ENCODE measurements at regions not wholly inside any gene's neighbourhood (a gene's known extent, or its start where the extent isn't known, plus 50 kb on each side); places are given as distances from the start of the nearest gene placed in this dataset.

GRCh38 chr6:91718198-91718597, 1131.3 kb upstream of the MAP3K7 start:
- H3F3A ChIP-seq (ENCODE audit: insufficient read depth, low read depth): no peaks in the 10 kb centered on the region
- H3K9me2 ChIP-seq (ENCODE audit: insufficient read depth): no peaks in the 10 kb centered on the region
- H2AFZ ChIP-seq: no peak overlapping the region
- no peak overlapping the region for H3K4me2 ChIP-seq
- peaks cover 10% of the 10 kb centered on the region for H3K4me1 ChIP-seq (replicated peaks; ENCODE audit: insufficient read depth)
- no peak for DNase-seq
- no peaks in the 10 kb centered on the region for H3K9me3 ChIP-seq (ENCODE audit: insufficient read depth, low read depth)
- H3K4me3 ChIP-seq: no peak overlapping the region
- CTCF ChIA-PET: no interaction called here
- TF ChIP-seq CTCF (conservative IDR thresholded peaks at IDR 0.05): no peak
- TF ChIP-seq EZH2 (IDR thresholded peaks at IDR 0.05; ENCODE audit: low read depth): no peak
- POLR2A ChIA-PET (ENCODE audit: unreplicated experiment): no interaction called here
- no peaks in the 10 kb centered on the region for H3K79me2 ChIP-seq (ENCODE audit: low read depth)
- intact Hi-C loops (cut with micrococcal nuclease; ENCODE audit: unreplicated experiment): no loop called here
- no peaks in the 10 kb centered on the region for H4K20me1 ChIP-seq (ENCODE audit: insufficient read depth)
- H3K27me3 ChIP-seq (ENCODE audit: insufficient read depth, low read depth): no peaks in the 10 kb centered on the region
- H3K36me3 ChIP-seq (ENCODE audit: low read depth): no peaks in the 10 kb centered on the region
- BruUV-seq (replicated peaks): no TSS peak
- no peak overlapping the region for H3K27ac ChIP-seq

- intact Hi-C loops (cut with micrococcal nuclease; ENCODE audit: unreplicated experiment): no loop called here
- Histone ChIP-seq H3K27ac (no peak overlapping the region), H4K20me1 (ENCODE audit: insufficient read depth) (no peaks in the 10 kb centered on the region), H3K9me3 (ENCODE audit: insufficient read depth, low read depth) (no peaks in the 10 kb centered on the region), H2AFZ (no peak overlapping the region), H3K9me2 (ENCODE audit: insufficient read depth) (no peaks in the 10 kb centered on the region), H3F3A (ENCODE audit: insufficient read depth, low read depth) (no peaks in the 10 kb centered on the region), H3K36me3 (ENCODE audit: low read depth) (no peaks in the 10 kb centered on the region), H3K4me3 (no peak overlapping the region), H3K27me3 (ENCODE audit: insufficient read depth, low read depth) (no peaks in the 10 kb centered on the region), H3K4me2 (no peak overlapping the region), H3K79me2 (ENCODE audit: low read depth) (no peaks in the 10 kb centered on the region), H3K4me1 (replicated peaks; ENCODE audit: insufficient read depth) (peaks cover 10% of the 10 kb centered on the region)
- POLR2A ChIA-PET (ENCODE audit: unreplicated experiment): no interaction called here
- BruUV-seq (replicated peaks): no TSS peak
- TF ChIP-seq CTCF (conservative IDR thresholded peaks at IDR 0.05) (no peak), EZH2 (IDR thresholded peaks at IDR 0.05; ENCODE audit: low read depth) (no peak)
- CTCF ChIA-PET: no interaction called here
- DNase-seq: no peak
Observed at GRCh38 chr6:91717094-91717493, 1130.2 kb upstream of the MAP3K7 start.

GRCh38 chr6:91716361-91716760, 1129.5 kb upstream of the MAP3K7 start:
- no peak overlapping the region for H3K4me2 ChIP-seq
- no peak overlapping the region for H3K27ac ChIP-seq
- H3K9me2 ChIP-seq (ENCODE audit: insufficient read depth): no peaks in the 10 kb centered on the region
- no peaks in the 10 kb centered on the region for H3K9me3 ChIP-seq (ENCODE audit: insufficient read depth, low read depth)
- no TSS peak for BruUV-seq (replicated peaks)
- ChIA-PET CTCF (no interaction called here), POLR2A (ENCODE audit: unreplicated experiment) (no interaction called here)
- no peak overlapping the region for H3K4me3 ChIP-seq
- H4K20me1 ChIP-seq (ENCODE audit: insufficient read depth): no peaks in the 10 kb centered on the region
- no peaks in the 10 kb centered on the region for H3K27me3 ChIP-seq (ENCODE audit: insufficient read depth, low read depth)
- H3K36me3 ChIP-seq (ENCODE audit: low read depth): no peaks in the 10 kb centered on the region
- H3K4me1 ChIP-seq (replicated peaks; ENCODE audit: insufficient read depth): peaks cover 10% of the 10 kb centered on the region
- no peak for DNase-seq
- no peaks in the 10 kb centered on the region for H3F3A ChIP-seq (ENCODE audit: insufficient read depth, low read depth)
- intact Hi-C loops (cut with micrococcal nuclease; ENCODE audit: unreplicated experiment): no loop called here
- TF ChIP-seq CTCF (conservative IDR thresholded peaks at IDR 0.05) (no peak), EZH2 (IDR thresholded peaks at IDR 0.05; ENCODE audit: low read depth) (no peak)
- no peak overlapping the region for H2AFZ ChIP-seq
- no peaks in the 10 kb centered on the region for H3K79me2 ChIP-seq (ENCODE audit: low read depth)
